ENCODE measurements at regions not wholly inside any gene's neighbourhood (a gene's known extent, or its start where the extent isn't known, plus 50 kb on each side); places are given as distances from the start of the nearest gene placed in this dataset.

GRCh38 chr13:63954683-63955082 lies 2539.0 kb upstream of the PCDH20 start:
- no peak for TF ChIP-seq POLR2A (IDR thresholded peaks at IDR 0.05; ENCODE audit: low read depth)
- TF ChIP-seq, protein P1, sequence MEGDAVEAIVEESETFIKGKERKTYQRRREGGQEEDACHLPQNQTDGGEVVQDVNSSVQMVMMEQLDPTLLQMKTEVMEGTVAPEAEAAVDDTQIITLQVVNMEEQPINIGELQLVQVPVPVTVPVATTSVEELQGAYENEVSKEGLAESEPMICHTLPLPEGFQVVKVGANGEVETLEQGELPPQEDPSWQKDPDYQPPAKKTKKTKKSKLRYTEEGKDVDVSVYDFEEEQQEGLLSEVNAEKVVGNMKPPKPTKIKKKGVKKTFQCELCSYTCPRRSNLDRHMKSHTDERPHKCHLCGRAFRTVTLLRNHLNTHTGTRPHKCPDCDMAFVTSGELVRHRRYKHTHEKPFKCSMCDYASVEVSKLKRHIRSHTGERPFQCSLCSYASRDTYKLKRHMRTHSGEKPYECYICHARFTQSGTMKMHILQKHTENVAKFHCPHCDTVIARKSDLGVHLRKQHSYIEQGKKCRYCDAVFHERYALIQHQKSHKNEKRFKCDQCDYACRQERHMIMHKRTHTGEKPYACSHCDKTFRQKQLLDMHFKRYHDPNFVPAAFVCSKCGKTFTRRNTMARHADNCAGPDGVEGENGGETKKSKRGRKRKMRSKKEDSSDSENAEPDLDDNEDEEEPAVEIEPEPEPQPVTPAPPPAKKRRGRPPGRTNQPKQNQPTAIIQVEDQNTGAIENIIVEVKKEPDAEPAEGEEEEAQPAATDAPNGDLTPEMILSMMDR (IDR thresholded peaks at IDR 0.05): no peak

Measured in esophagus muscularis mucosa (tissue), 3 donors.